Inflammatory macrophage (primary cell): ENCODE measurements at regions not wholly inside any gene's neighbourhood (a gene's known extent, or its start where the extent isn't known, plus 50 kb on each side); places are given as distances from the start of the nearest gene placed in this dataset.

ENCODE experiments used
- DNase-seq, 2 donors: peaks; one replicate each; pipeline ENCODE4 v3.0.0-alpha.2; 2020 to 2022

DNA sequence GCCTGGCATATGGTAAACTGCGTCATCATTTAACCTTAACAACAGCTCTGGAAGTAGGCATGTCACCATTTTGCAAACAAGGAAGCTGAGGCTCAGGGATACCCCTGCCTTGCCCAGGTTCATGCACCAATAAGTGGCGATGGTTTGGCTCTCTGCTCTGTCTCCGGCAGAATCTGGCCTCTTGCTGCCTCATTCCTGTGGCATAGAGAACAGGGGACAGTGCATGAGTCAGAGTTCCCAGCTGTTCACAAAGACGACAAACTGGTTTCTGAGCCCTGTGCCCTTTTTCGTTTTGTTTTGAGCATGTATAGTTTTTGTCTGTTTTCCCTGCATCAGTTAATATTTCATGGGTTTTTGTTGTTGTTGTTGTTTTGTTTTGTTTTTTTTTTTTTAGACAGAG is 236.8 kb downstream of the OPA1 start:
- DNase-seq, result no peak

DNA sequence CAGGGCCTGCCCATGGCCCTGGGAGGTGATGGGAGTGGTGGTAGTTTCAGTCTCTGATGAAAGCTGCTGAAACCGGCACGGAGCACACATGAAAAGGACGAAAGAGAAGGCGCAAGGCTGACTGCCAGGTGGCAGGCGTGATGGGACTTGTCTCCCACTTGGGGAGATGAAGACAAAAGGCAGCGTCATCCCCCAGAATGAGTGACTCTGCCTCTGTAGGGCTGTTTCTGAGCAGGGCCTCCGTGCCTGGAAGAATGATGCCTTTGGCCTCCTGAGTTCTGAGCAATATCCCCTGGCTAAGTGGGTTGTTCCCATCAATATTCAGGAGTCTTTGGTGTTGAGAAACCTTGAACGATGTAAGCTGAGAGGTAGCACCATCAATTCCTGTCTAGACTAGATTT is 237.8 kb downstream of the OPA1 start:
- no peak for DNase-seq

DNA sequence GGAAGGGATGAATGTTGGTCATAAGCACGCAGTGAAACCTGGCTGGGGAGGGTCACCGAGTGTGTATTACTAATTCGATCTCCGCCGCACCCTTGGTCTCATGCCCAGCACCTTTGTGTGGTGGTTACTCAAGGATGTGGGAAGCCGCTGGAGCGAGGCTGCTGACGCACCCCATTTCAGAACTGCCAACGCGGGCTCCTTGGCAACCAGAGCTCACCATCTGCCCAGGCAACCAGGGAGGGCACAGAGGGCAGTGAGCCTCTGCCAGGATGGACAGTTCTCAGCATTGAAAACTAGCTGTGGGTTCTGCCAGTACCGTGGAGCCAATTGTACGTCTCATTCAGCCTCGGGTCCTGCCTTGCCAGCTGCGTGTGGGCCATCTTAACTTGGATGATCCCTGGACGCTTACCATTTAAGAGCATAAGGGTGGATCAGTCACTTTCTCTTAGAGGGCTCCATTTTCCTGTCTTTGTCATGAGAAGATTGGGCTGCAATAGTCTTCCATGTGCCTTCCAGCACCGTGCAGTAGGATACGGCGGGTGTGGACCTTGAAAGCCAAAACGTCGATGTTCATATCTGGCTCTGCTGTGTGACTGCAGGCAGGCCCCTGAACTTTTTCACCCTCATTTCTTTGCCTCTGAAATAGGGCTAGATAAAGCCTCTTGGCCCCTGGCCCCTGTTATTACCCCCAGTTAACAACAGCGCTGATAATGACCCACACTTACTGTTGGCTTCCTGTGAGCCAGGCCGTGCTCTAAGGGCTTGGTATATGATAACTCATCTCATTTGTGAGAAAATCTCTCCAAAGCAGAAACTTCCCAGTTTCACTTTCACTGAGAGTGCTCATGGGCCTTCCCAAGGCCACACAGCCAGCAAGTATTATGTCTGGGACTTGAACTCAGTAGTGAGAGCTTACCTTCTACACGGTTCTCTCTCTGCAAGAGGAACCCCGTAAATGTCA is 238.8 kb downstream of the OPA1 start:
- DNase-seq, result peak; percentile 69 to 70

- DNase-seq, result no peak
Measured at GRCh38 chr3:193832833-193833413, 239.9 kb downstream of the OPA1 start.

DNA sequence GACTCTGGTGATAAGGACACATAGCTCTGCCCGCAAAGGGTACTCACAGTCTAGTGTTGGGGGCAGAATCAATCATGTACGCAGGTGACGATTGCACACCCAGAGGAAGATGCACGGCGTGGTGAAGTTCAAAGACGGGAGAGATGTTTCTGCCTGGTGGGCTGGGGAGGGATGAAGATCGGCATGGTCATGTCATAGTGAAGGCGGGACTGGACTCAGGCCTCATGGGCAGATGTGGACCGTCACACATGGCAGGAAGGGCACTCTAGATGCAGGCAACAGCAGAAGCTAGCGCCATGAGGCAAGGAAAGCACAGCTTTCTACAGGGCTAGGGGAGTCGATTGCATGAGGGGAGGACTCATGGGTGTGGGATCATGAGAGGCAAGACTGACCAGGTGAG is 240.6 kb downstream of the OPA1 start:
- no peak for DNase-seq

DNA sequence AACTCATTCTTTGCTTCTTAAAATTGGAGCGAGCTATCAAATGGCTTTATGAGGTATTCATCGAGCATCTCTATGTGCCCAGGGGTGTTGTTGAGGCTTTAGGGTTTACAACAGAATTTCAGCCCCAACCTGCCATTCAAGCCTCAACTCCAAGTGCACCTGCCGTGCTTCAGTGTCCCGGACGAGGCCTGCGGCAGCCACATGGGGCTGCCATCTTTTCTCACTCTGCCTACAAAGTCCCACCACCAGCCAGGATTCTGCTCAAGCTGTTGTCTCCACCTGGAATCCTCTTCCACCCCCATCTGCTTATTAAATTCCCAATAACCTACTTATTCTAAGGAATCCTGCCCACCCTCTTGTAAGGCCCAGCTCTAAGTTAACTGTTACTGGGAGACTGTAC is 242.4 kb downstream of the OPA1 start:
- no peak for DNase-seq

- no peak for DNase-seq
Measured at GRCh38 chr3:193836511-193836910, 243.5 kb downstream of the OPA1 start.

DNA sequence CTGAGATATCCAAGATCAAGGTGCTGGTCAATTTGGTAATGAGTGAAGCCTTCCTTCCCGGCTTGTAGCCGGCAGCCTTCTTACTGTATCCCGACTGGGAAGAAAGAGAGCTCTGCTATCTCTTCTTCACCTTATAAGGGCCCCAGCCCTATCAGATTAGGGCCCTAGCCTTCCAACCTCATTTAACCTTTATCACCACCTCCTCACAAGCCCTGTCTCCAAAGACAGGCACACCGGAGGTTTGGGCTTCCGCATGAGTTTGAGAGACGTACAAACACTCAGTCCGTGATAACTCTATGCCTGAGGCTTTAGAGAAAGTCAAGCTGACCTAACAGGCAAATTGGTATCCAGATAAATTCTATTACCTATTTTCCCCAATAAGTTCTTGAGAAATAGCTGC is 243.9 kb downstream of the OPA1 start:
- DNase-seq, result no peak

DNA sequence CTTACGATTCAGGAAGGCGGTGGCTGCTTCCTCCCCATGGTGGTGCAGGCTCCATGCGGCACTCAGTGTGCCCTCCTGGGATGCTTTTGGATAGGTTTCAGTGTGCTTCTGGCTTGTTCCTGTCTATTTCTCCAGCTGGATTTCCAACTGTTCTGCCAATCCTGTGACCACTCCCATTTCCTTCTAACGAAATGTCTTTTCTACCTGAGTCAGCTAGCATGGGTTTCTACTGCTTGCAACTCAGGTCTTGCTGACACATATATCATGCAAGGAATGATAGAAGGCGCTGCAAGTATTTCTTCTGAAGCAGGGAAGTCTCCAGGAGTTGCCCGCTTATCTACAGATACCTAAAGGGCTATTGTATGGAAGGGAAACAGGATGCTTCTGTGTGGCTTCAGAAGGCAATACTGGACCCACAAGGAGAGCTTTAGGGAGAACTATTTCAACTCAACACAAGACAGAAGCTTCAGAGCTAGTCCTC is 244.4 kb downstream of the OPA1 start:
- DNase-seq, result no peak

DNA sequence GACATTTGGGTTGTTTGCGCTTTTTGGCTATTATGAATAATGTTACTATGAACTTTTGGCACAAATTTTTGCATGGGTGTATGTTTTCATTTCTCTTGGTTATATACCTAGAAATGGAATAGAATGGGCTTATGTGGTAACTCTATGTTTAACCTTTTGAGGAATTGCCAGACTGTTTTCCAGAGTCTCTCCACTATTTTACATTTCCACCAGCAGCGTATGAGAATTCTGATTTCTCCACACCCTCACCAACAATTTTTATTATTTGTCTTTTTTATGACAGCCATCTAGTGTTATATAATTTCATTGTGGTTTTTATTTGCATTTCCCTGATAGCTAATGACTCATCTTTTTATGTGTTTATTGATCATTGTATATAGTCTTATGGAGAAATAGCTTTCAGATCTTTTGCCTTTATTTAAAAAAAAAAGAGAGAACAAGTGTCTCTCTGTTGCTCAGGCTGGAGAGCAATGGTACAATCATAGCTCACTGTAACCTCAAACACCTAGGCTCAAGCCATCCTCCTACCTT is 247.2 kb downstream of the OPA1 start:
- DNase-seq, result no peak

- no peak for DNase-seq
Measured at GRCh38 chr3:193841581-193841980, 248.6 kb downstream of the OPA1 start.

- peak; percentile 90 to 91 for DNase-seq
Measured at GRCh38 chr3:193842029-193842798, 249.2 kb downstream of the OPA1 start.

DNA sequence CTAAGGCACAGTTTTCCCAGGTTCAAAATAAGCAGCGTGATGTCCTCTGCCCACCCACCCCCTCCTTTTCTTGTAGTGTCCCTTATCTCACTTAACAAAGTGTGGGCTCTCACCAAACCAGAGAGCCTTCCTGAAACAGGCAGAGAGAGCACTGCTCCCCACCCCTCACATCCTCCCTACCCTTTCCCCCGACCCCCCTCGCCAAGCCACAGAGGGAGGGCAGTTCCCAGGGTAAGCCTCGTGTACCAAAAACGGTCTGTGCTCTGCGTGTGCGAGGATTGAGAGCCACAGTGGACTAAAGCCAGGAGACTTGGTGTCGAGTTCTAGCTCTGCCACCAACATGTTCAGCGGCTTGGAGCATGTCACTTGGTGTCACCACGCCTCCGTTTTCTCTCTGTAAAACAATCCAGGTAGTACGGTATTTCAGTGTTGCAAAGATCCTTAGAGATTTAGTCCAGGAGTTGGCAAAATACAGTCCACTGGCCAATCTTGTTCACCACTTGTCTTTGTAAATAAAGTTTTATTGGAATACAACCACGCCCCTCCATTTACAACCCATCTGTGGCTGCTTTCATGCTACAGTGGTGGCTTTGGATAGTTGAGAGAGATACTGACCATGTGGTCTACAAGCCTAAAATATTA is 249.9 kb downstream of the OPA1 start:
- DNase-seq, result no peak

- no peak for DNase-seq
Measured at GRCh38 chr3:193843474-193844301, 250.7 kb downstream of the OPA1 start.

DNA sequence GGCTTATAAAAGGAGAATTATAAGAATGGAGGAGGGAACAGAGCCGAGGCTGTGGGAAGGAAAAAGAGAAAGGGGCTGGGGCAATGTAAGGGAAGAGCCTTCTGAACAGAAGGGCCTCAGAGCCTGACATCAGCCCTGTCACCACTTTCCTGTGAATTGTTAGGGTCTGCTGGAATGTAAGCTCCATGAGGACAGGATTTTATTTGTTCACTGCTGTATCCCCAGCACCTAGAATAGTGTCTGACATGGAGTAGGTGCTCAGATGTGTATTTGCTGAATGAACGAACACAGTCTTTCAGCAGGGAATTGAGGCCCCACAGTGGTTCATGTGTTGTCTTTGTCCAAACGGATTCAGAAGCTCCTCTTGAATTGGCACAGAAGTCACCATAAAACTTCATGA is 251.5 kb downstream of the OPA1 start:
- DNase-seq, result no peak

DNA sequence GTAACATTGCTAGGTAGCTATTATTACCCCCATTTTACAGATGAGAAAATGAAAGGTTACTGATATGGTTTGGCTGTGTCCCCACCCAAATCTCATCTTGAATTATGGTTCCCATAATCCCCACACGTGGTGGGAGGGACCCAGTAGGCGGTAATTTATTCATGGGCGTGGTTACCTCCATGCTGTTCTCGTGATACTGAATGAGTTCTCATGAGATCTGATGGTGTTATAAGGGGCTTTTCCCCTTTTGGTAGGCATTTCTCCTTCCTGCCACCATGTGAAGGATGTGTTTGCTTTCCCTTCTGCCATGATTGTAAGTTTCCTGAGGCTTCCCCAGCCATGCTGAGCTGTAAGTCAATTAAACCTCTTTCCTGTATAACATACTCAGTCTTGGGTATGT is 252.1 kb downstream of the OPA1 start:
- DNase-seq, result no peak

DNA sequence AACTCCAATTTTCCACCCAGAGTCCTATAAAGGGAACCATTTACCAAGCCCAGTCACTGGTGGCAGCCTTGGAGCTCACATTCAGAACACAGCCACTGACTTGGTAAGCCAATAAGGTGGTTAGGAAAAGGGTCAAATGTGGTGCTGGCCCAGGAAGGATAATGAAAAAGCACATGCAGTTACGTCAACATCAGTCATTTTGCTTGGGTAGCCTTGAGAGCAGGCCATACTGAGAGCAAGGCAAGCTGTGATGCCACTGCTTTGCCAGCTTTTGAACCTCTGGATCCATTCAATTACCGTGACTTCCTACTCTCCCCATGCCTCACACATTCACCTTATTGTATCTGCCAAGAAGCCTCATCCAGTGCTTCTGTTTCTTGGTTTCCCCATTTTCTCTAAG is 253.6 kb downstream of the OPA1 start:
- DNase-seq, result no peak

DNA sequence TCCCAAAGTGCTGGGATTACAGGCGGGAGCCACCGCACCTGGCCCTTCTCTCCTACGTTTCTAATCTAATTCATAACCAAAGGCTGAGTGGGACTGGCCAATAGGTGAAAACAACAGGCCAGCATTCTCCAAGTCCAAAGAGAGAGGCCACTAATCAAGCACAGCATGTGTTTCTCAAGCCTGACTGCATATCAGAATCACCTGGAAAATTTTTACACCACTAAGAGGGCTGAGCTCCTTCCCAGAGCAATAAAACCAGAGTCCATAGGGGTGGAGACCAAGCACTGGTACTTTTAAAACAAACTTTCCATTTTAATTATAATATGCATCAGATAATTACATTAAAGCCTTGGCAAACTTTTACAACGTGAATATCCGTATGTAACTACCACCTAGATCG is 254.4 kb downstream of the OPA1 start:
- no peak for DNase-seq

DNA sequence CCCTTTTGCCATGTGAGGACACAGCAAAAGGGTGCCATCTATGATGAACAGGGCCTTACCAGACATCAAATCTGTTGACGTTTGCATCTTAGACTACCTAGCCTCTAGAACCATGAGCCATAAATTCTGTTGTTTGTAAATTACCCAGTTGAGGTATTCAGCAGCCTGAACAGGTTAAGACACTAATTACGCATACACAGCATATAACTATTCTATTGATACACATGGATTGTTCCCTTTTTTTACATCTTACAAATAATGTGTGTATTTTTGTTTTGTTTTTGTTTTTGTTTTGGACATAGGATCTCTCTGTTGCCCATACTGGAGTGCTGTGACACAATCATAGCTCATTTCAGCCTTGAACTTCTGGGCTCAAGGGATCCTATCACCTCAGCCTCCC is 255.5 kb downstream of the OPA1 start:
- DNase-seq, result no peak

DNA sequence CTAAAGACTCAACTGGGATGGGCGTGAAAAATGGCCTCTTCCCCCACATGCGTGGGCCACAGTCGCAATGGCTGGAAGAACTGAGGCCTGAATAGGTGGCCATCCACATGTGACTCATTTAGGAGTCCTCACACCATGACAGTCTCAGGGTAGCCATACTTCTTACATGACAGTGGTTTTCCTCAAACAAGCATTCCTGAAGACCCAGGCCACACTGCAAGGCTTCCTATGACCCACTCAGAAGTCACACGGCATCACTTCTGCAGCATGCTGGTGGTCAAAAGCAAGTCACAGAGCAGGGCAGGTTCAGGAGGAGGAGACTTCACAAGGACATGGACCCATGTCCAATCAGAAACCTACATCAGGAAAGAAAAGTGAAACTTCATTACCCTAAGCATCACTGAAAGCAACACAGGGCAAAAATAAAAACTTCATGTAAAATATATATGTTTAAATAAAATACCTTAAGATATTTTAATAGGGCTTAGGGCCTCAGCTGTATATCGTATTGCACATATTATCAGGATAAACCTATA is 257.1 kb downstream of the OPA1 start:
- no peak for DNase-seq

GRCh38 chr3:193851428-193851847 is 258.4 kb downstream of the OPA1 start:
- DNase-seq, result no peak
